DND-41 (cell line): ENCODE measurements at regions not wholly inside any gene's neighbourhood (a gene's known extent, or its start where the extent isn't known, plus 50 kb on each side); places are given as distances from the start of the nearest gene placed in this dataset.

ENCODE experiments used
- EZH2 ChIP-seq: IDR thresholded peaks from 3 replicates; pipeline ENCODE4 v1.6.1; 2012; ENCODE audit warnings: borderline replicate concordance, low read depth, mild to moderate bottlenecking, moderate library complexity, low read length, inconsistent platforms; ENCODE audit not compliant: severe bottlenecking
- TF ChIP-seq, protein P1 (sequence below): IDR thresholded peaks from 2 replicates; pipeline ENCODE4 v1.5.1; 2012; ENCODE audit warnings: borderline replicate concordance, low read length, moderate library complexity, mild to moderate bottlenecking; ENCODE audit not compliant: poor library complexity, severe bottlenecking; ENCODE audit errors: extremely low read depth

DNA sequence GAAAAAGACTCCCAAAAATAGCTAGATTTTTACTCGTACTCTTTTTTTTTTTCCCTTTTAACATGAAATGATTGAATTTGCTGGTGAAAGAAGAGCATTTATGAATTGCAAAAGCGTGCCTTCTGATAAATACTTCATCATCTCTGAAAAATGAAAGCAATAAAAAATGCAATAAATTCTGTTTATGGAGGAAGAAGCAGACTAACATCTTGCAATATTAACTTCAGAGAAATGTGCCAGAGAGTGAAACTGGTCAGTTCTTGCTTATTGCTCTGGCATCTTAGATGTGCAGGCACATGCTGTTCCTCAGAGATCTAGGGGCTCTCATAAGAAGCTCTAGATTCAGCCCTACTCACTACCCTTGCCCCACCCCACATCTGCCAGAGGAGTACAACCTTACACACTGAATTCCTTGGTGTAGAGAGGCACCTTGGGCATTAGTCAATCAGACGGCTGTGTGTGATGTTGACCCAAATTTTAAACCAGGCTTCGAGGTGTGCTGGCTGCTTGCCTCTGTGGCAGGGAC is 891.1 kb upstream of the GHITM start:
- TF ChIP-seq EZH2 = no peak
- TF ChIP-seq, protein P1, sequence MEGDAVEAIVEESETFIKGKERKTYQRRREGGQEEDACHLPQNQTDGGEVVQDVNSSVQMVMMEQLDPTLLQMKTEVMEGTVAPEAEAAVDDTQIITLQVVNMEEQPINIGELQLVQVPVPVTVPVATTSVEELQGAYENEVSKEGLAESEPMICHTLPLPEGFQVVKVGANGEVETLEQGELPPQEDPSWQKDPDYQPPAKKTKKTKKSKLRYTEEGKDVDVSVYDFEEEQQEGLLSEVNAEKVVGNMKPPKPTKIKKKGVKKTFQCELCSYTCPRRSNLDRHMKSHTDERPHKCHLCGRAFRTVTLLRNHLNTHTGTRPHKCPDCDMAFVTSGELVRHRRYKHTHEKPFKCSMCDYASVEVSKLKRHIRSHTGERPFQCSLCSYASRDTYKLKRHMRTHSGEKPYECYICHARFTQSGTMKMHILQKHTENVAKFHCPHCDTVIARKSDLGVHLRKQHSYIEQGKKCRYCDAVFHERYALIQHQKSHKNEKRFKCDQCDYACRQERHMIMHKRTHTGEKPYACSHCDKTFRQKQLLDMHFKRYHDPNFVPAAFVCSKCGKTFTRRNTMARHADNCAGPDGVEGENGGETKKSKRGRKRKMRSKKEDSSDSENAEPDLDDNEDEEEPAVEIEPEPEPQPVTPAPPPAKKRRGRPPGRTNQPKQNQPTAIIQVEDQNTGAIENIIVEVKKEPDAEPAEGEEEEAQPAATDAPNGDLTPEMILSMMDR = no peak
